ENCODE measurements at regions not wholly inside any gene's neighbourhood (a gene's known extent, or its start where the extent isn't known, plus 50 kb on each side); places are given as distances from the start of the nearest gene placed in this dataset.

GRCh38 chr4:177667687-177668086, 225.4 kb upstream of the AGA start:
- Histone ChIP-seq H3K79me2 (ENCODE audit: insufficient read depth, low read length) (no peaks in the 10 kb centered on the region), H3K9ac (ENCODE audit: low read length) (no peak overlapping the region), H3K4me2 (ENCODE audit: low read length) (no peak overlapping the region), H3K9me3 (ENCODE audit: control insufficient read depth in 1 of 2, insufficient read depth in 1 of 2, low read depth in 1 of 2, low read length in 2 of 2) (no peaks in the 10 kb centered on the region), H3K27me3 (ENCODE audit: insufficient read depth, low read length) (no peaks in the 10 kb centered on the region), H3K27ac (ENCODE audit: low read depth, low read length) (no peak overlapping the region), H3K36me3 (ENCODE audit: control insufficient read depth in 1 of 2, insufficient read depth in 2 of 2, low read length in 2 of 2) (no peaks in the 10 kb centered on the region), H2AFZ (ENCODE audit: low read depth, low read length, poor library complexity, severe bottlenecking) (no peak overlapping the region), H3K4me3 (replicated peaks in 1 of 2; ENCODE audit: low read depth in 1 of 2, low read length in 2 of 2) (no peak overlapping the region), H3K4me1 (ENCODE audit: control insufficient read depth in 1 of 2, insufficient read depth in 2 of 2, low read length in 2 of 2) (no peaks in the 10 kb centered on the region), H3K9me2 (ENCODE audit: insufficient read depth) (no peaks in the 10 kb centered on the region), H4K20me1 (ENCODE audit: insufficient read depth) (no peaks in the 10 kb centered on the region)
- no peak for DNase-seq (ENCODE audit: low read depth, low spot score)
- ChIA-PET POLR2A (no interaction called here), RAD21 (ENCODE audit: low non-redundant PET in 1 of 2, low total read pairs in 2 of 2, uncharacterized antibody in 2 of 2, unreplicated experiment in 2 of 2) (no interaction called here), CTCF (interaction anchor here (1.2 kb wide), 2 partner anchors 88 to 113 kb away, joined by 4 to 5 read pairs; no protein-coding TSS in a partner anchor)
- no peak for ATAC-seq
- no peak for TF ChIP-seq POLR2AphosphoS5 (IDR thresholded peaks at IDR 0.05; ENCODE audit: low read depth, low read length)
- no peak for TF ChIP-seq CEBPB (IDR thresholded peaks at IDR 0.05; ENCODE audit: low read depth)
- no peak for TF ChIP-seq SP1 (IDR thresholded peaks at IDR 0.05; ENCODE audit: low read depth)
- peak in 2 of 3 experiments; percentile 13 to 26; a peak in 2 of 6 replicates for TF ChIP-seq CTCF (IDR thresholded peaks at IDR 0.05 in 2 of 3, conservative IDR thresholded peaks at IDR 0.05 in 1 of 3; ENCODE audit: borderline replicate concordance in 1 of 3, insufficient read depth in 1 of 3, low read depth in 2 of 3, low read length in 2 of 3)
- TF ChIP-seq SRF (IDR thresholded peaks at IDR 0.05; ENCODE audit: low read depth) = no peak
- TF ChIP-seq RAD21 (IDR thresholded peaks at IDR 0.05; ENCODE audit: low read depth) = peak; percentile 47
- no peak for TF ChIP-seq ZNF274 (IDR thresholded peaks at IDR 0.05; ENCODE audit: low read depth, low read length)
- no peak for TF ChIP-seq FOSL1 (IDR thresholded peaks at IDR 0.05; ENCODE audit: low read depth)
- TF ChIP-seq CBX3 (IDR thresholded peaks at IDR 0.05; ENCODE audit: low read depth) = no peak
- no peak for TF ChIP-seq JUND (IDR thresholded peaks at IDR 0.05)
- TF ChIP-seq EZH2phosphoT487 (IDR thresholded peaks at IDR 0.05; ENCODE audit: borderline replicate concordance) = no peak
- BruUV-seq (replicated peaks) = no TSS peak
- intact Hi-C loops (cut with micrococcal nuclease) = no loop called here

Data from HCT116 (cell line).